ENCODE measurements at regions not wholly inside any gene's neighbourhood (a gene's known extent, or its start where the extent isn't known, plus 50 kb on each side); places are given as distances from the start of the nearest gene placed in this dataset.

DNA sequence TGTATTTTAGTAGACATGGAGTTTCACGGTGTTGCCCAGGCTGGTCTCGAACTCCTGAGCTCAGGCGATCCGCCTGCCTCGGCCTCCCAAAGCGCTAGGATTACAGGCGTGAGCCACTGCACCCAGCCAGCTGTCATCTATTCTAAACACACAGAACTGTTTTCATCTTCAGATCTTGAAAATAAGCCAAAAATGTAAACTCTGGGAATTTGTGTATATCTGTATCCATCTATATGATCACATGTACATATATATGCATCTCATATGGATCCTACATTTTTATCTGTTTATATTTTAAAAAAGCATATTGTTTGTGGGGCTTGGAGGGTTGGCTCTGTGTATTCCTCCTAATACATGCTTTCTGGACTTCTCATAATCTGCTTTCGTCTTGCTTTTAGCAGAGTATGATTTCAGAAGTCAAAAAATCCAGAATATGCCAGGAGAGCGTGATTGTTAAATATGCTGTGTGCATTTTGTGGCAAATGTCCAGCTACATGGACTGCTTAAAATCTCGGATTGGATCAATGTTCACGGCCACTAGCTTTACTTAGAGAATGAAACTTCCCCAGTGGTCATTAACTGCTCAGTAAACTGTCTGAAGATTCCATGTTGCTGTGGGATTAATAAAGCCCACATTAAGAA lies 274.4 kb upstream of the IRX1 start:
- DNase-seq (ENCODE audit: low read depth in 2 of 2): no peak

DNA sequence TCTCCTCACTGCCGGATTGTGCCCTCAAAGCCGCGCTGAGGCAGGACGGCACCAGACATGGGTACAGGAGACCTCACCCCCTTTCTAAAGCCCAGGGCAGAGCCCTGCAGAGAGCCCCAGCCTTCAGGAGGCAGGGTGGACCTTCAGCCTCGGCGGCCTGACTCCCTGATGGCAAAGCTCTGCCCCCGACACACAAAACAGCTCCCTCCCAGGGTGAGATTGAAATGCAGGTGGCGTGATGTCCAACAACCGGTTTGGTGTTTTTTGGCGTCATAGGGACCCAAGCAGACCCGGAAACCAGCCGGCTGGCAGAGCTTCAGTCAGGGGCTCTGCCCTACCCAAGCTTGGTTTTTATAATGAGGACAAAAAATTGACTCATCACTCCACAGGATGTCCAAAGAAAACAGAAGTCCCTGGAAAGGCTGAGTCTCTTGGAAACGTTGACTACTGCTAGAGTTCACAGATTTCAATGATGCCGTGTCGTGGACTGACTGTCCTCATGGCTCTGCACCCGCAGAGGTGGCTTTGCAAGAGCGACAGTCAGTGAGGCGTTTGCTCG lies 275.2 kb upstream of the IRX1 start:
- no peak for DNase-seq (ENCODE audit: low read depth in 2 of 2)

DNA sequence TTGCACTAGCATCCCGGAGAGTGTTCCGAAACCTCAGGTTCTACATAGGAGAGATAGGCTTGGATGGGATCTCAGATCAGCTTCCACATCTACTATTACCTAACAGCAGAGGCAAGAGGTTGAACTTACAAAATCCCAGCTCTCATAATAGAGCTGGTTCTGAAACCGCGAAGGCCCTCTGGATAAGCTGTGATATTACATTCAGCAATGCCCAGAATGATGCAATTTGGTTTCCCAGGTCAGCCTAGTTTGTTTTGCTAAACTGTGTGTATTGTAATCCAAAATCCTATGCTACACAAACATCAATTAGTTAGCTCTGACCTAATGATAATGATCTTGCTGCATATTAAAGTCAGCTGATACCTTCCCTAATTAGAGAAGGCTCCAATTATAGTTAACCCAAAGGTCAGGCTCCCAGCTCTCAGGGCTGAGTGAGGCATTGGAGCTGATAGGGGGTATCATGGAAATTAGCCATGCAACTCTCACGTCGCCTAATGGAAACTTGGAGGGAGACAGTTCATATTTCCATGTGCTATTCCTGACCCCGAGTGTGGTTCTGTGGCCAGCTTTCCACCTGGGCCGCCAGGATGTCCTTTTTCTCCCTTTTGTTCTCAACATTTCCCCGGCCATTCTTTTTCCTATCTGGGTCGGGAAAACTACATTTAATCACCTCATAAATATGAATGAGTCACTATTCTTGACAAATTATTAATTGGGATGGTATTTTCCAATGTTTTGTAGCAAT lies 278.4 kb upstream of the IRX1 start:
- DNase-seq (ENCODE audit: low read depth in 2 of 2): no peak

DNA sequence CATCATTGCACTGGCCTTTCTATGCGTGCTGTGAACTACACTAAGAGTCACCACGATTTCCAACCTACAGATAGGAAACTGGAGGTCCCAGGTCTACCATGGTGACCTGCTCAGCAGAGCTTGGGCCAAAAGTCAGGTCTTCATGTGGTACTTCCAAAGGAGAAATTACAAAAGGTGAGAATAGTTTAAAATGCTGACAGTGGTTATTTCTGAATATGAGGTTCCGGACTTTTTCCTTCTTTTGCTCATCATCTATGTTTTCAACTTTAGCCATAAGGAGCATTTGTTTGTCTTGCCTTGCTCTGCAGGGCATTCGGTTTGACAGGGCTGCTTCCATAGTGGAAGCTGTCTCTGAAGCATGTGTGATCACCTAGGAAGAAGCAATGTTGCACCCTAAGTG lies 282.1 kb upstream of the IRX1 start:
- no peak for DNase-seq (ENCODE audit: low read depth in 2 of 2)

DNA sequence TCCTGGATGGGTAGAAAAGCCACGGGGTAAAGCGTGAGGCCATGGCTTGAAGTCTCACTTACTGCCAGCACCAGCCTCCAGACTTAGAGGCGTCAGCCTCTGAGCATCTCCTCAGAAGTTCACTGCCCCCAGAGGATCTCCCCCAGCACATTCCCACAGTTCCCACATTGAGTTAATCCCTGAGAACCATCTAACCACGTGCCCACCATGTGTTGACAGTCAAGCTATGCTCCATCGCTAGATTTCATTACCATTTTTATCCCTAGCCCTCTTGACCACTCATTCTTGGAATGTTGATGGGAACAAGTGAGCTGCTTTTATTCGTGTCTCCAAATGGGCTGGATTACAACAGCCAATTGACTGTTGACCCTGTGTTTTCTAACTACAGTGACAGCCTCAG lies 283.3 kb upstream of the IRX1 start:
- DNase-seq (ENCODE audit: low read depth in 2 of 2): no peak

DNA sequence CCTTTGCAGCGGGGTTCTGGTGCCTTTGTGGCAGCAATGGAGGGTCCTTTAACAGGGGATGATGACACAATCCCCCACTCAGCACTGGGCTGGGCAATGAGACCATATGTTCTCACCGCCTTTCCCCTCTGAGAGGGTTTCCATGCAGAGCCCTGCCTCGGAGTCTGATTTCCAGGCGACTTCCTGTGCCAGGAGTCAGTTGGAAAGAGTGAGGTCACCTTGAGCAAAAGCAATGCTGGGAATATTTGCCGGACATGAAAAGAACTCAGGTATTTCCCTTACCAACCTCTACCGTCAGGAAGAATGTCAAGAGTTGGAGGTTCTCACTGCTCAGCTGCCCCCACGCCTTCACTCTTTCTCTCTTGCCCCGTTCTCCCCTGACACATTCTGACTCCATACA lies 284.2 kb upstream of the IRX1 start:
- no peak for DNase-seq (ENCODE audit: low read depth in 2 of 2)

DNA sequence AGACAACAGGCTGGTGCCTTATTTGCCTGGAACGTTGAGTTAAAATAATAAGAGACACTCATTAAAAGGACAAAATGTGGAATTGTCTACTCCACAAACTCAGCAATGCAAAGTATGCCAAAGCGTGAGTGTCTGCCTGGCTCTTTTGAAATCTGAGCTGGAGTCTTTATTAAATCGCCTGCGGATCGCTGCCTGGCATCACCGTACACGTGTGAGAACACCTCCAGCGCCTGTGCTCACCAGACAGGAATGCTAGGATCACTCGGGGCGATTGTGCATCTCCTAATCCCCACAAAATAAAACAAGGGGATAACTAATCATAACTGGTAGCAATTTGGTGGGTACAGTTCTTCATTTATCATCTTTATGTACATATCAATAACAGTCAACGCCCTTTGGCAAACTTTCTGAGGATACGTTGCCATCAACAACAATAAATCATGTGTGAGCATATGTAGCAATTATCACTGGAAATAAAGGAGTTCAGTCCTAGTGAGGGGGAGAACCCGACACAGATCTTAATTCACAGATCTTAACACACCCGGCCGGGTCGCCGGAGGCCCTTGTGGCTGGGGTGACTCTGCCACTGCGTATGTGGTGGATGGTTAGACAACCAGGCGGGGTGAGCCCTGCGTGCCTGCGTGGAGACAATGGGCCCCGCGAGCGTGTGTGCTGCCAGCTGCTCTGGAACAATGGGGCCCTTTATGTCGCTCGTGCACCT lies 284.9 kb upstream of the IRX1 start:
- DNase-seq (ENCODE audit: low read depth in 2 of 2): no peak

DNA sequence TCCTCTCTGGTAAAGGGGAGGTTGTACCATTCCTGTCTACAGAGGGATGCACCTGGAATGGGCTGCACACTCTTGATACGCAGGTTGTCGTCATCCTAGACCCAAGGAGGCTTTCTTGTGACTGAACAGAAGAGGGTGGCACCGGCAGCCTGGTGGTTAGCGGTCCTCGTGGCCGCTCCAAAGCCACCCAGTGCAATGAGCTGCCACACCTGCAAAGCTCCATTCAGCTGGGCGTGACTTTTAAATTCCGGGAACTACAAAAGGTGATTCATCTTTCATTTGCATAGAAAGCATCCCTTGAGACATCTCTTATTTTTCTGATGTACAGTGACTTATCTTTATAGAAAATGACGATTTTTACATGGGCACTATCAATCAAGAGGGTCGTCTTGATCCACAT lies 286.1 kb upstream of the IRX1 start:
- DNase-seq (ENCODE audit: low read depth in 2 of 2): no peak

DNA sequence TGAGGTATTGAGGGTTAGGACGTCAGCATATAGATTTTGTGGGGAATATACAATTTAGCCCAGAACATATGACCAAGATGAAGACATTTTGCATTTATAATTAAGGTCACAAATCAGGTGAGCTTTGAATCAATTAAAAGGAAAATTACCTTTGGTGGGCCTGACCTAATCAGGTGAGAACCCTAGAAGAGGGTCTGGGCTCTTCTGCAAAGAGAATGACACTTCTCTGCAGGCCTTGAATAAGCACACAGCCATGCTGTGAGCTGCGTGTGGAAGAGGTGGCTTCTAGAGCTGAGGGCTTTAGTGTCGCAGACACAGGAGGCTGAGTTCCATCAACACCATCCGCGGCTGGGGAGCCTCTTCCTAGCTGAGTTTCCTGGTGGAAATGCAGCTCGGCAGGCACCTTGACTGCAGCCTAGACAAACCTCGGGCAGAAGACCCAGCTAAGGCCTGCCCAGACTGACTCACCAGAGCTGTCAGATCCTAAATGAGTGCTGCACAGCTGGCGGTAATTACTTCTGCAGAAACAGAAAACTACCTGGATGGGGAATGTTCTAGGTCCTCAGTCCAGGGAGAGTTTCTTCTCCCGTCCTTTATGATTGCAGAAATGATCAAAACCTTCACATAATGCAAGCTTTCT lies 287.5 kb upstream of the IRX1 start:
- no peak for DNase-seq (ENCODE audit: low read depth in 2 of 2)

DNA sequence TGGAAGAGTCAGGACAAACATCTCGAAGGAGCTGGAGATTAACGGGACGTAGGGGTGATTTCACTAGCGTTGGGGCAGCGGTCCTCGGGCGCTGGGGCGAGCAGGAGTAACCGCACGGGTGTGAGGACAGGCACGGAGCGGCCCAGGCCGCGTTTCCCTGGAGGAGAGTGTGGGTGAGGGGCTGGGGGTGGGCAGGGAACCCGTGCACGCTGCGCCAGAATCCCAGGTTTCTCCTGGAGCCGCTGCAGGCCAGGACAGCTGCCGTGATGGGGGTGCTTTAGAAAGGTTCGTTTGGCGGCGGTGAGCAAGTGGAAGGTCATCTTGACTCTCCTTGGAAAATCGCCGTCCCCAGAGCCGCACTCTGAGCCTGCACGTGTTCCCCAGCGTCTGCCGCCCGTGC lies 290.2 kb upstream of the IRX1 start:
- no peak for DNase-seq (ENCODE audit: low read depth in 2 of 2)

DNA sequence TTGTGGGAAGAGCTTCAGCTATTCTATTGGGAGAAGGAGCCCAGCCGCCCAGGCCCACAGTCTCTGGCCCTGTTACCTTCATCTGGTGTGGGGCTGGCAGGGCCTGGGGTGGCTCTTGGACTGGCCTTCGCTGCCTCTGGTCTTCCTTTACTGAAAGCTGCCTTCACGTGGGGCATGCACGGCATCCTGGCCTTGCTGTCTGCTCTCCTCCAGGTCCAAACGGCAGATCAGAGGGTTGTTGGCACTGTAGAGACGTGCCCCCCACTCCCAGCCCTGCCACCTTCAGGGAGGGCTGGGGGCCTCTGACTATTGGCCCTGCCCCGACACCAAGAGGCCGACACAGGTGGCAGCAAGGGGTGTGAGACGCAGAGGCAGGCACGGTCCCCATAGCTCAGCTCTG lies 291.3 kb upstream of the IRX1 start:
- DNase-seq (ENCODE audit: low read depth in 2 of 2): no peak

DNA sequence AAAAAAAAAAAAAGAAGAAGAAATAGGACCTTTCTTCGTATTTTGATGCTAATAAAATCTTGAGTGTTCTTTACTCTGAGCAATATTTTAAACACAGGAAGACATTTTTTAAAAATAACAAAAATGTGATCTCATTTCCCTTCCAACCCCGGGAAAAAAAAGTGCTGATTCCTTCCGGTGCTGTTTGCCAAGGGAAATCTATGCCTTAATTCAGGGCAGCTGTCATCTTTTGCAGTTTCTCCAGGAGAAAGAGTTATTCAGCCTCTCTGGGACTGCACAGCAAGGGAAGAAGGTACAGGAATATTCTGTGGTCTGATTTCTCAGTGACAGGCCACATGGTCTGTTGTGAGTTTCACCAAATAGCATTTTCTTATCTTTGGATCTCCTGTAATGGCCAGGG lies 291.9 kb upstream of the IRX1 start:
- no peak for DNase-seq (ENCODE audit: low read depth in 2 of 2)

DNA sequence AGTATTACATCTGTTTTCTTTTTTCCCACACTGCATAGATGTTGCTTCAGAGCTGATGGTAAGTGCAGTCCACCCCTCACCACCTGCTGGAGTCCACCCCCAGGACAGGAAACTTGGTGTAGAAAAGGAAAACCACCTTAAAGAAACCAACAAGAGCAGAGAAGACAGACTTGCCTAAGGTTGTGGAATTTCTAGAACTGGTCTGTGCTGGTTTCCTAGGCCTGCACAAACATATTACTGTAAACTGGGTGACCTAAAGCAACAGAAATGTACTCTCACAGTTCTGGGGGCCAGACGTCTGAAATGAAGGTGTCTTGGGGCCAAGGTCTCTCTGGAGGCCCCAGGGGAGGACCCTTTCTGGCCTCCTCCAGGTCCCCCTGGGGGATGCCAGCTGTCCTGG lies 293.4 kb upstream of the IRX1 start:
- no peak for DNase-seq (ENCODE audit: low read depth in 2 of 2)

DNA sequence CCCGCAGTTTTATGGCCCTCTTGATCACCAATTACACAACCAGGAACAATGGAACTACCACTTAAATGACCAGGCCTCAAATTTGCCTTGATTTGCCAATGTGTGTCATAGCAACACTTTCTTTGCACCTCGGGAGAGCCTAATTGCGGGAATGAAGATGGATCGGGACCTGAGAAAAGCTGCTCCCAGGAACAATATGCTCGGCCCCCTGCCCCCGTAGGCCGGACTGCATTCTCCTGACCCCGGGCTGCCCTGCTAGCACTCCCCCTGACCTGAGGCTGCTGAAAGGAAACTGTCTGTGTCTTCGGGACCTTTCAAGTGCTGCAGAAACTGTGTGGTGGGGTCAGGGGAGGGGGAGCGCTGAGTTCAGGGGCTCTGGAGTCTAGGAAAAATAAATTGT lies 294.3 kb upstream of the IRX1 start:
- no peak for DNase-seq (ENCODE audit: low read depth in 2 of 2)

DNA sequence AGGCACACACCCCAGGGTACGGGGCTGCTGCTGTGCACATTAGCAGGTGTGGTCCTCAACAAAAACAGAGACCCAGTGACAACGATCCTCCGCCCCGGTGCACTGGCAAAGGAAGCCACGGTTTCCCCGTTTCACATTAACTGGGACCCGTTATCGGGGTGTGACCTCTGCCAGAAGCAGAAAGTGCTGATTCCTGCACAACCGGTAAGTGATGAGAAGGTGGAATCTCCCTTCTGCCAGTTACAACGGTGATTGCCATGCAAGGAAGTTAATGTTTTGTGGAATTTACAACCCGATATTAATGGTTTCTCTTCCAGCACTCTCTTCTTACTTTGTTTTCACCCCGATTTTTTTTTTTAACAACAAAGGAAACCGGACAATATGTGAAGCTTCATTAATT lies 294.9 kb upstream of the IRX1 start:
- DNase-seq (ENCODE audit: low read depth in 2 of 2): no peak

DNA sequence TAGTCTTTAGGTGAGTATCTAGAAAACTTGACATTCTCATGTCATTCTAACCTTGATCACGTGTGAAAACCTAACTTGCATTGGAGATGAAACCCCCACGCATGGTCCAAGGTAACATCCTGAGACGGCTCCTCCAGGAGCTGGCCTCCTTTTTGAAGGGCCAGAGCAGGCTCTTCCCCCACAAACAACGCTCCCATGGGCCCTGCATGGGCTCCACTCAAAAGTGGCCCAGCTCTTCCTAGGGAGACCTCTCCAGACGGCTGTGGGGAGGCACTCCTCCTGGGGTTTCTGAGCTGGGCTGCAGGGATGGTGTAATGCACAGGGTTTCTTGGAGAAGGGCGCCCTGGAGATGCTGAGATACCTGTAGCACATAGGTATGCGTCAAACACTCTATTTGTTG lies 296.2 kb upstream of the IRX1 start:
- DNase-seq (ENCODE audit: low read depth in 2 of 2): no peak

DNA sequence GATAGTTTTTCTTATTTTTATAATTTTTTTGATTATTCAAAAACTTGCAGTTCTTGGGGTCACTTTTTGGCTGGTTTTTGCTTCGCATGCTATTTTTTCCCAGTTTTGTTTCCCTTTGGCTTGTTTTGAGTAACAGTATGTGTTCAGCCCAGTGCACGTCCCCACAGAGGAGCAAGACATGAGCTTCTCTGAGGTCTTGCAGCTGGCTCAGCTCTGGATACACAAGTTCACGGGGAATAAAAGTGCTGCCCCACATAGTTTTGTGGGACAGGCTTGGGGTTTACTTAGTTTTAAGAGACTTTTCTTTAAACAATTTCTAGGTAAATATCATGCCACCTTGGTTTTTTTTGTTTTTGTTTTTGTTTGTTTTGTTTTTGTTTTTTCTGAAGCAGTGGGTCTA lies 297.8 kb upstream of the IRX1 start:
- no peak for DNase-seq (ENCODE audit: low read depth in 2 of 2)

DNA sequence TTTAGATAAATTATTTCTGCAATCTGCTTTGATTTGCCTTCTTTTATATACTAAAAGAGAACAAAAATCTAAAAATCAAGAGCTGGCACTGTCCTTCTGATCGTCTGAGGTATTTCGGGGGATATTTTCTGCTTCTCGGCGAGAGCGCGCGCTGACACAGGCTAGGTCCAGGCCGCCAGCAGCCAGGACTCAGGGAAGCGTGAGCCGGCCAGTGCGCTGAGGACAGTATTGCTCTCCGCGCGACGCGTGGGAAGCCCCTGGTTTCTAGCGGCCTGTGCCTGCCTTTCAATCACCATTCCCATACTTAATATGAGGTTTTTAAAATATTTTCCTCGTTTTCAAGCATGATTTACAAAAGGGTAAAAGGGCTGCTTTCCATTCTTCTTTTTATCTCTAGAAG lies 307.3 kb upstream of the IRX1 start:
- no peak for DNase-seq (ENCODE audit: low read depth in 2 of 2)

DNA sequence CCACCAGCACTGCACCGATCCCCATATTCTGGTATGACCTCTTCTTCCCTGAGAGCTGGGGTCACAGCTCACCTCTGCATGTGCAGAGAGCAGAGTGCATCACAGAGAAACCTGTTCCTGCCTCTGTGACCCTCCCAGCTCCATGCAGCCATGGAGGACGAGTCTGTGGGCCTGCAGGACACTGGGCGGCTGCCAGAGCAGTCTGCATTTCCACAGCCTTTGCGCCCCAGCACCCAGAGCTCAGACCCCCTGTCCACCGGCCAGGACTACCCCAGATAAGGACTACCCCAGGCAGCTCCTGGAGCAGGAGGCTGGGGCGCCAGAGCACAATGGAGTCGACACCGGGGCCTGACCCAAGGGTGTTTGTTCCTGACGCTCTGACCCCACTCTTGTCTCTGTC lies 308.1 kb upstream of the IRX1 start:
- DNase-seq (ENCODE audit: low read depth in 2 of 2): no peak

DNA sequence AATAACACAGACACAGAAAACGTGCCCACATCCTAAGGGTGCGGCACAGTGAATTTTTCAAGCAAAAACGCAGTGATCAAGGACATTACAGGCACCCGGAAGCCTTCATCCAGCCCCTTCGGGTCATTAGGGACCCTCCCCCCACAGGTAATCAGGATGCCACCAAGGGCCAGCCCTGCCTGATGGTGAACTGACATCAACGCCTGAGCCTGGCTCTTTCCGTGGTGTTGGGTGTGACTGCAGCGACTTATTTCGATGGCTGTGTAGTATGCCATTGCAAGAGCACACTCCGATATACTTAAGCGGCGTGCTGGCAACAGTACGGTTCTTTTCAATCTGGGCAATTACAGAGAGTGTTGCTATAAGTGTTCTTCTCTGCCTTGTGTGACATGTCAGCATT lies 310.0 kb upstream of the IRX1 start:
- no peak for DNase-seq (ENCODE audit: low read depth in 2 of 2)

DNA sequence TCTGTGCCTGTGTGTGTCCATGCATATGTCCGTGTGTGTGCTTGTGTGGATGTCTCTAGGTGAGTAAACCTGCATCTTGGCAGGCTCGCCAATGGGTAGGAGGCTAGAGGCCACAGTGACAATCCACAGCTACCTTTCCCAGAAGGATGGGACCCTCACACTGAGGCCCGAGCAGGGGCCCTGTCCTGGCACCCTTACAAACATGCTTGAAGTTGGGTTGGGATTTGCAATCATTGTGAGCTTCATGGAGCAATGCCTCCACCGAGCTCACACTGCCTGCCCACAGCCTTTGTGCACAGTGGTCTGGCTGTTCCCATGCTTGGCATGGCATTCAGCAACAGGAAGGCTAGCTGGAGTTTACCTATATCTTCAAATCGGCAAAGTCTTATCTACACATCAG lies 311.1 kb upstream of the IRX1 start:
- DNase-seq (ENCODE audit: low read depth in 2 of 2): no peak

DNA sequence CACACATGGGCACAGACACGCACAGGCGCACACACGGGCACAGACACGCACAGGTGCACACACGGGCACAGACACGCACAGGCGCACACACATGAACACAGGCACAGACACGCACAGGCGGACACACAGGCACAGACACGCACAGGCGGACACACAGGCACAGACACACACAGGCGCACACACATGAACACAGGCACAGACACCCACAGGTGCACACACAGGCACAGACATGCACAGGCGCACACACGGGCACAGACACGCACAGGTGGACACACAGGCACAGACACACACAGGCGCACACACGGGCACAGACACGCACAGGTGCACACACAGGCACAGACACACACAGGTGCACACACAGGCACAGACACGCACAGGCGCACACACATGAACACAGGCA lies 312.8 kb upstream of the IRX1 start:
- no peak for DNase-seq (ENCODE audit: low read depth in 2 of 2)

DNA sequence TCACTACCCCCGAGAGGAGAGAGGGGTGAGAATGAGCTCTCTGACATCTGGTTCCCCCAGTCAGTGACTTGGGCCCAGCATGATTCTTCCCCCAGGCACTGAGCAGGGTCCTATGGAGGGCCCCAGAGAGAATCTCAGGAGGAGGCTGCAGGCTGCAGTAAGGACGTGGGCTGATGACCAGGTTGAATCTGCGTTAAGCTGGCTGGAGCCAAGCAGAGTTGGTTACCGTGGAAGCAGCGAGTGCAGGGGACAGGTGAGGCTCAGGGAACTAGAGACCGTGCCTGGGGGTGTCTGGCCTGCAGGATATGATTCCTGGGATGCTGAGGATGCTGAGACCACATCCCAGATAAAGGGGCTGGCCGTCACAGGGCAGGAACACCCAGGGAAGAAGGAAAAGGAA lies 314.3 kb upstream of the IRX1 start:
- DNase-seq (ENCODE audit: low read depth in 2 of 2): no peak

Data from stimulated activated CD8-positive, alpha-beta memory T cell treated with anti-CD3 and anti-CD28 coated beads, Interleukin-15, amount 100 ng/mL, for 48 hours (primary cell).